Right lobe of liver (tissue), 4 donors: ENCODE measurements at regions not wholly inside any gene's neighbourhood (a gene's known extent, or its start where the extent isn't known, plus 50 kb on each side); places are given as distances from the start of the nearest gene placed in this dataset.
"Not testable (repeated sequence)": the region's sequence is repeated elsewhere in the genome, so short reads cannot be mapped to it uniquely, and the experiment has no call there.

ENCODE experiments used
- POLR2A ChIP-seq: fragments of 450-650 bp; IDR thresholded peaks from one replicate; pipeline ENCODE4 v1.6.1; 2017; ENCODE audit warnings: antibody characterized with exemption, mild to moderate bottlenecking
- TF ChIP-seq, protein P1 (sequence below), 4 donors: fragments of 200-600 bp in 3 of 4; fragments of 450-650 bp in 1 of 4; IDR thresholded peaks; one replicate each; pipeline versions ENCODE4 v1.5.1 to v1.8.0; 2016 to 2022; ENCODE audit warnings: antibody characterized with exemption in 4 of 4, mild to moderate bottlenecking in 2 of 4
- donor health status: DM: no; HTN: no; CAD: no.
- donor health status: DM: no; HTN: no; CAD: no.
- donor health status: DM: no; HTN: yes; CAD: no.

DNA sequence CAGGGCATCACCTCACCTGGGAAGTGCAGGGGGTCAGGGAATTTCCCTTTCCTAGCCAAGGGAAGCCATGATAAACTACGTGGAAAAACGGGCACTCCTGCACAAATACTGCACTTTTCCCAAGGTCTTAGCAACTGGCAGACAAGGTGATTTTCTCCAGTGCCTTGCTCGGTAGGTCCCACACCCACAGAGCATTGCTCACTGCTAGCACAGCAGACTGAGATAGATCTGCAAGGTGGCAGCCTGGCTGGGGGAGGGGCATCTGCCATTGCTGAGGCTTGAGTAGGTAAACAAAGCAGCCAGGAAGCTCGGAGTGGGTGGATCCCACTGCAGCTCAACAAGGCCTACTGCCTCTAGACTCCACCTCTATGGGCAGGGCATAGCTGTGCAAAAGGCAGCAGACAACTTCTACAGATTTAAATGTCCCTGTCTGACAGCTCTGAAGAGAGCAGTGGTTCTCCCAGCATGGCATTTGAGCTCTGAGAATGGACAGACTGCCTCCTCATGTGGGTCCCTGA is 111.5 kb upstream of the FIBIN start:
- TF ChIP-seq, protein P1, sequence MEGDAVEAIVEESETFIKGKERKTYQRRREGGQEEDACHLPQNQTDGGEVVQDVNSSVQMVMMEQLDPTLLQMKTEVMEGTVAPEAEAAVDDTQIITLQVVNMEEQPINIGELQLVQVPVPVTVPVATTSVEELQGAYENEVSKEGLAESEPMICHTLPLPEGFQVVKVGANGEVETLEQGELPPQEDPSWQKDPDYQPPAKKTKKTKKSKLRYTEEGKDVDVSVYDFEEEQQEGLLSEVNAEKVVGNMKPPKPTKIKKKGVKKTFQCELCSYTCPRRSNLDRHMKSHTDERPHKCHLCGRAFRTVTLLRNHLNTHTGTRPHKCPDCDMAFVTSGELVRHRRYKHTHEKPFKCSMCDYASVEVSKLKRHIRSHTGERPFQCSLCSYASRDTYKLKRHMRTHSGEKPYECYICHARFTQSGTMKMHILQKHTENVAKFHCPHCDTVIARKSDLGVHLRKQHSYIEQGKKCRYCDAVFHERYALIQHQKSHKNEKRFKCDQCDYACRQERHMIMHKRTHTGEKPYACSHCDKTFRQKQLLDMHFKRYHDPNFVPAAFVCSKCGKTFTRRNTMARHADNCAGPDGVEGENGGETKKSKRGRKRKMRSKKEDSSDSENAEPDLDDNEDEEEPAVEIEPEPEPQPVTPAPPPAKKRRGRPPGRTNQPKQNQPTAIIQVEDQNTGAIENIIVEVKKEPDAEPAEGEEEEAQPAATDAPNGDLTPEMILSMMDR (IDR thresholded peaks at IDR 0.05): not testable (repeated sequence)
- TF ChIP-seq POLR2A: not testable (repeated sequence)
